Suprapubic skin (tissue), 4 donors: ENCODE measurements at regions not wholly inside any gene's neighbourhood (a gene's known extent, or its start where the extent isn't known, plus 50 kb on each side); places are given as distances from the start of the nearest gene placed in this dataset.

Experiments
- DNase-seq, 2 donors: peaks; one replicate each; pipeline ENCODE4 v3.0.0-alpha.2; 2019; ENCODE audit warnings: low spot score in 2 of 2
- H3K27ac ChIP-seq: fragments of 200-600 bp; sonication (generic); one replicate; pipeline ENCODE4 v1.5.1; 2019
- H3K27me3 ChIP-seq: fragments of 200-600 bp; sonication (generic); one replicate; pipeline ENCODE4 v1.5.1; 2019
- H3K36me3 ChIP-seq: fragments of 200-600 bp; sonication (generic); one replicate; pipeline ENCODE4 v1.5.1; 2019
- H3K4me1 ChIP-seq: fragments of 200-600 bp; sonication (generic); one replicate; pipeline ENCODE4 v1.5.1; 2019
- H3K4me3 ChIP-seq: fragments of 200-600 bp; sonication (generic); one replicate; pipeline ENCODE4 v1.5.1; 2019; ENCODE audit warnings: mild to moderate bottlenecking
- H3K9me3 ChIP-seq: fragments of 200-600 bp; sonication (generic); one replicate; pipeline ENCODE4 v1.5.1; 2019
- EP300 ChIP-seq: sonication (generic); formaldehyde crosslinking; IDR thresholded peaks from one replicate; pipeline ENCODE4 v1.6.1; 2017; ENCODE audit warnings: antibody characterized with exemption
- POLR2A ChIP-seq, 2 donors: fragments of 450-650 bp; IDR thresholded peaks; one replicate each; pipeline ENCODE4 v1.6.1; 2017; ENCODE audit warnings: antibody characterized with exemption in 2 of 2, mild to moderate bottlenecking in 2 of 2, moderate library complexity in 2 of 2
- POLR2AphosphoS5 ChIP-seq, 3 donors: sonication (generic); formaldehyde crosslinking; IDR thresholded peaks; one replicate each; pipeline ENCODE4 v1.6.1; 2017; ENCODE audit warnings: antibody characterized with exemption in 3 of 3
- WGBS: methylation state at CpG from one replicate; pipeline ENCODE4 v1.1.5; 2018; 5-methylcytosine and 5-hydroxymethylcytosine counted together
- TF ChIP-seq, protein P1 (sequence below), 2 donors: fragments of 200-600 bp in 1 of 2; fragments of 450-650 bp in 1 of 2; sonication (generic) in 1 of 2; IDR thresholded peaks; one replicate each; pipeline ENCODE4 v1.5.1; 2016 to 2019; ENCODE audit warnings: antibody characterized with exemption in 2 of 2, mild to moderate bottlenecking in 1 of 2, moderate library complexity in 1 of 2

- TF ChIP-seq POLR2A (IDR thresholded peaks at IDR 0.05) (no peak), EP300 (no peak), POLR2AphosphoS5 (IDR thresholded peaks at IDR 0.05) (no peak)
- TF ChIP-seq, protein P1, sequence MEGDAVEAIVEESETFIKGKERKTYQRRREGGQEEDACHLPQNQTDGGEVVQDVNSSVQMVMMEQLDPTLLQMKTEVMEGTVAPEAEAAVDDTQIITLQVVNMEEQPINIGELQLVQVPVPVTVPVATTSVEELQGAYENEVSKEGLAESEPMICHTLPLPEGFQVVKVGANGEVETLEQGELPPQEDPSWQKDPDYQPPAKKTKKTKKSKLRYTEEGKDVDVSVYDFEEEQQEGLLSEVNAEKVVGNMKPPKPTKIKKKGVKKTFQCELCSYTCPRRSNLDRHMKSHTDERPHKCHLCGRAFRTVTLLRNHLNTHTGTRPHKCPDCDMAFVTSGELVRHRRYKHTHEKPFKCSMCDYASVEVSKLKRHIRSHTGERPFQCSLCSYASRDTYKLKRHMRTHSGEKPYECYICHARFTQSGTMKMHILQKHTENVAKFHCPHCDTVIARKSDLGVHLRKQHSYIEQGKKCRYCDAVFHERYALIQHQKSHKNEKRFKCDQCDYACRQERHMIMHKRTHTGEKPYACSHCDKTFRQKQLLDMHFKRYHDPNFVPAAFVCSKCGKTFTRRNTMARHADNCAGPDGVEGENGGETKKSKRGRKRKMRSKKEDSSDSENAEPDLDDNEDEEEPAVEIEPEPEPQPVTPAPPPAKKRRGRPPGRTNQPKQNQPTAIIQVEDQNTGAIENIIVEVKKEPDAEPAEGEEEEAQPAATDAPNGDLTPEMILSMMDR (IDR thresholded peaks at IDR 0.05): no peak
- Histone ChIP-seq H3K27me3 (no peaks in the 10 kb centered on the region), H3K4me3 (no peak overlapping the region), H3K9me3 (no peaks in the 10 kb centered on the region), H3K27ac (peak overlapping the region; percentile 83), H3K36me3 (no peaks in the 10 kb centered on the region), H3K4me1 (peaks cover 26% of the 10 kb centered on the region)
- no peak for DNase-seq
- 29% methylated on average over 7 of the region's 7 CpGs for WGBS
These were observed 155.7 kb upstream of the JARID2 start for GRCh38 chr6:15090145-15090579.

- no peak overlapping the region for H3K4me3 ChIP-seq
- H3K36me3 ChIP-seq: no peaks in the 10 kb centered on the region
- H3K27me3 ChIP-seq: no peaks in the 10 kb centered on the region
- no peak for DNase-seq
- peaks cover 26% of the 10 kb centered on the region for H3K4me1 ChIP-seq
- peak overlapping the region; percentile 83 for H3K27ac ChIP-seq
- 90% methylated on average over 9 of the region's 9 CpGs for WGBS
- TF ChIP-seq POLR2AphosphoS5 (IDR thresholded peaks at IDR 0.05) (no peak), POLR2A (IDR thresholded peaks at IDR 0.05) (no peak), EP300 (no peak)
- TF ChIP-seq, protein P1 (IDR thresholded peaks at IDR 0.05): no peak
- no peaks in the 10 kb centered on the region for H3K9me3 ChIP-seq
These were observed 155.0 kb upstream of the JARID2 start for GRCh38 chr6:15090745-15091384.

GRCh38 chr6:15096894-15097837 is 148.7 kb upstream of the JARID2 start:
- no peak overlapping the region for H3K27ac ChIP-seq
- WGBS: 73% methylated on average over 17 of the region's 17 CpGs
- H3K27me3 ChIP-seq: no peaks in the 10 kb centered on the region
- DNase-seq: no peak
- no peak overlapping the region for H3K4me3 ChIP-seq
- H3K36me3 ChIP-seq: no peaks in the 10 kb centered on the region
- no peaks in the 10 kb centered on the region for H3K4me1 ChIP-seq
- no peak for TF ChIP-seq POLR2AphosphoS5 (IDR thresholded peaks at IDR 0.05)
- TF ChIP-seq, protein P1 (IDR thresholded peaks at IDR 0.05): no peak
- no peaks in the 10 kb centered on the region for H3K9me3 ChIP-seq

GRCh38 chr6:15101130-15101529 is 144.7 kb upstream of the JARID2 start:
- TF ChIP-seq POLR2AphosphoS5 (IDR thresholded peaks at IDR 0.05) (no peak), POLR2A (IDR thresholded peaks at IDR 0.05) (no peak), EP300 (no peak)
- TF ChIP-seq, protein P1 (IDR thresholded peaks at IDR 0.05): no peak
- Histone ChIP-seq H3K27ac (no peak overlapping the region), H3K4me1 (no peaks in the 10 kb centered on the region), H3K36me3 (no peaks in the 10 kb centered on the region), H3K27me3 (no peaks in the 10 kb centered on the region), H3K9me3 (no peaks in the 10 kb centered on the region), H3K4me3 (no peak overlapping the region)
- no peak for DNase-seq
- 91% methylated on average over 7 of the region's 7 CpGs for WGBS

DNA sequence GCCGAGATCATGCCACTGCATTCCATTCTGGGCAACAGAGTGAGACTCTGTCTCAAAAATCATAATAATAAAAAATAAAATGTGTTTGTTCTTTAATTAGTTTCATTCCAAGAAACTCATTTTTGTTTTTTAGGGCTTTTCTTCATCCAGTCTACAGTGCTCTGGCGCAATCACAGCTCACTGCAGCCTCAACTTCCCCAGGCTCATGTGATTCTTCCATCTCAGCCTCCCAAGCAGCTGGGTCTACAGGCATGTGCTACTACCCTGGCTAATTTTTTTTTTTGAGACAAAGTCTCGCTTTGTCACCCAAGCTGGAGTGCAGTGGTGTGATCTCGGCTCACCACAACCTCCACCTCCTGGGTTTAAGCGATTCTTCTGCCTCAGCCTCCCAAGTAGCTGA is 143.6 kb upstream of the JARID2 start:
- Histone ChIP-seq H3K36me3 (no peaks in the 10 kb centered on the region), H3K9me3 (no peaks in the 10 kb centered on the region), H3K27ac (no peak overlapping the region), H3K4me1 (no peaks in the 10 kb centered on the region), H3K4me3 (no peak overlapping the region), H3K27me3 (no peaks in the 10 kb centered on the region)
- TF ChIP-seq, protein P1 (IDR thresholded peaks at IDR 0.05): no peak
- no peak for TF ChIP-seq EP300
- TF ChIP-seq POLR2A (IDR thresholded peaks at IDR 0.05): no peak
- no peak for TF ChIP-seq POLR2AphosphoS5 (IDR thresholded peaks at IDR 0.05)
- DNase-seq: no peak
- WGBS: 94% methylated on average over 5 of the region's 5 CpGs
